ENCODE measurements at regions not wholly inside any gene's neighbourhood (a gene's known extent, or its start where the extent isn't known, plus 50 kb on each side); places are given as distances from the start of the nearest gene placed in this dataset.
"Not testable (repeated sequence)": the region's sequence is repeated elsewhere in the genome, so short reads cannot be mapped to it uniquely, and the experiment has no call there.

- DNase-seq: no peak
Observed at GRCh38 chr3:152671446-152672319, 163.2 kb upstream of the P2RY1 start.

GRCh38 chr3:152672320-152672649 lies 162.6 kb upstream of the P2RY1 start:
- DNase-seq: no peak

- DNase-seq: no peak
Observed at GRCh38 chr3:152676810-152677379, 158.0 kb upstream of the P2RY1 start.

DNA sequence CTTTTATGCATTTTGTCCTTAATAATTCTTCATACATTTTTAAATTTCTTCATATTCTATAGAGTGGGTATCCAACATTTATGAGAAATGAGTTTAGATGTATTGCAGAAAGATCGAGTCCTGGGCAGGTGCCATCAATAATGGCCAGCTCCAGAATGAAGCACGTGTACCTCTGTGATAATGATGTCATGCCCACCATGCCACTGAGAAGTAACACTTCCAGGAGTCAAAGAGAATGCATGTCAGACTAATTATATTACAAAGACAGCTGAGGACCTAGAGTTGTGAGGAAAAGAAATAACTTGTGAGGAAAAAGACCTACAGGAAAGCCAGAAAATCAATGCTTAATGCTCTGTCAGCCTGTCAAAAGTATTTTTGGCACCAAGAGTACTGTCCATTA lies 157.4 kb upstream of the P2RY1 start:
- DNase-seq: no peak

GRCh38 chr3:152682477-152682876 lies 152.5 kb upstream of the P2RY1 start:
- DNase-seq: no peak

DNA sequence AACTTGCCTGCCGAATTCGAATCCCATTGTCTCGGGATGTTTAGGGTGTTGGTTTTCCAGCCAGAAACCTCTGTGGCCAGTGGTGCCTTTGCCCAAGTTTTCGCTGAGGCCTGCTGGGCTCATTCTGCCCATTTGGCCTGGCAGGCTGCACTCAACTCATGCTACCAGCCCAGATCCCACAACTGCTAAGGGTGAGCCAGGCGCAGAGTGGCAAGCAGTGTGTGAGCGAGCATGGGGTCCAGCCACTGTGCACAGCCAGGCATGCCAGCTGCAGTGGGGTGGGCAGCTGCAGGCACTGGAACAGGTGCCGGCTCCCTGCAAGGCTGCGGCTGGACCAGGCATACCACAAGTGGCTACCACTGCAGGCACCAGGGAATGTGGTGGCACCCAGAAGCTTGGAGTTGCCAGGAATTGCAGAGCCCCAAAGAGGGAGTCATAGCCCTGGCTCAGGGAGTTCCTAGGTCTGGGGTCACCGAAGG lies 151.4 kb upstream of the P2RY1 start:
- DNase-seq: no peak

DNA sequence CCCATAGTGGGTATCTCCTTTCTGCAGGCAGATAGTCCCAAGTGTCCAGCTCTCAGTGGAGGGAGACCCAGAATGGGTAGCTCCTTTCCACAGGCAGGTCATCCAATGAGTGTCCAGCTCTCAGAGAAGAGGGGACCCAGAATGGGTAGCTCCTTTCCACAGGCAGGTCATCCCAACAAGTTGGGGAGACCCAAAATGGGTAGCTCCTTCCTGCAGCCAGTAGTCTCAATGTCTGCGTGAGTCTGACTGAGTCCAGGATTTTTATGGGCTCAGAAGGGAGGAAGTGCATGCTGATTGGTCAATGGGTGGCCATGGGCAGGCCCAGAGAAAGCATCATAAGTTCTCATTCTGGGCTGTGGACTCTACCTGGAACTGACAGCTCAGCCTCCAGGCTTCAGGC lies 150.7 kb upstream of the P2RY1 start:
- DNase-seq: no peak

- no peak for DNase-seq
Observed at GRCh38 chr3:152688313-152688712, 146.6 kb upstream of the P2RY1 start.

GRCh38 chr3:152692326-152692725 lies 142.6 kb upstream of the P2RY1 start:
- DNase-seq: not testable (repeated sequence)

- DNase-seq: not testable (repeated sequence)
Observed at GRCh38 chr3:152693521-152694250, 141.2 kb upstream of the P2RY1 start.

- DNase-seq: no peak
Observed at GRCh38 chr3:152695840-152696239, 139.1 kb upstream of the P2RY1 start.

DNA sequence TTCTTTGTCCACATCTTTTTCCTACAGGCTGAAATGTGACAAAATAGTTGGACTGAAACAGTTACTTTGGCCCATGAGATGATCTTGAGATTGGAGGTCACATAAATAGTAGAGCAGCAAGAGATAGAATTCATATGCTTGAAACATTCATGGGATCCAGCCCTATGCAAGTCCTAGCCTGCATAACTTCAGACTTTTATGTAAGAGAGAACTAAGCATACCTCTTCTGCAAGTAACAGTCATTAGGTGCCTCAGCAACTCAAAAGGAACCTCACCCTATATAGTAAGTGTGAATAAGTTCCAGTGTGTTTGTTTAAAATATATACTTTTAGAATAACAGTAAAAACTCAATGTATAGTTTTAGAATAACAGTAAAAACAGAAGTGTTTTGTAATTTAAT lies 138.0 kb upstream of the P2RY1 start:
- no peak for DNase-seq

GRCh38 chr3:152703245-152703890 lies 131.6 kb upstream of the P2RY1 start:
- DNase-seq: no peak

DNA sequence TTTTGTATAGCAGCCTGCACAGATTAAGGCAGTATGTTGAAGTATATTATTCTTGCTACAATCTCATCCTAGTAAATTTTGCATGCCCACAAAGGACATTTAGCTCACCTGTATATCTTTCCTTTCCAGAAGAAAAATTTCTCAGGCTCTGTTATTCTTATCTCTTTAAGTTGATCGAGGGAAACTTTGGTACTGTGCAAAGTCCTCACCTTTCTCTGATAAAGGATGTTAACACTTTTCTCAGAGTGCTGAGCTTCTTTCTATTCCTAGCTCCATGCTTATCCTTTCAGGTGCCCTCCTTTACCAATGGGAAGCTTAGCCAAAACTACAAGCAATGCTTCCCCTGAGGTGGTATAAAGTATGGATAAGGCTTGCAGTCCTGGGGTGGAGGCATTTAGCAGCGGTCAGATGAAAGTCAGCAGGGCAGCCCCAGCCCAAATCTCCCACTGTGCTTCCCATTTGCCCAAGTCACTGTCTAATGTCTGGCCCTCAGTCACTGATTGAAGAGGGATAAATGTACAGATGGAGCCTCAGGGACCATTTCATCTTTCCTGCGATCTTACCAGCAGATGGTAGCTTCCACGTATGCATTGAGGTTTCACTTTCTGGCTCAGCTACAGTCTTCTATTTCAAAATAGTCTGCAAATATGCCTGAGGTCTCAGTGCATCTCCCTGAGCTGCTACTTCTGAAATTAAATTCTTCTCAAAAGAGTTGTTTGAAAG lies 127.8 kb upstream of the P2RY1 start:
- DNase-seq: no peak

DNA sequence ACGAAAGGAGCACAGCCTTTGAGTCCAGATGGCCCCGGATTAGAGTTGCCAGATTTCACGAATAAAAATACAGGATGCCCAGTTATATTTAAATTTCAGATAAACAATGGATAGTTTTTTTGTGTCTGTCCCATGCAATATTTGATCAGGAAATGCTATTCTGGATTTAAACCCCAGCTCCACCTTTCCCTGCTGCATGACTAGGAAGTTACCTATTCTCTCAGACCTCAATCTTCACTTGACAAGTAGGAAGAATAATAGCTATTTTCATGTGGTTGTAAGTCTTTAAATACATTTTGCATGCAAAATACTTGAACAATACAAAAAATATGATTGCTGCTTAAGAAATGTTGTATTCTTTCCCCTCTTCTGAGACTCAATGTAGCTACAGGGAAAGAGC lies 125.3 kb upstream of the P2RY1 start:
- DNase-seq: no peak

GRCh38 chr3:152710549-152710948 lies 124.4 kb upstream of the P2RY1 start:
- no peak for DNase-seq

GRCh38 chr3:152713989-152714388 lies 120.9 kb upstream of the P2RY1 start:
- no peak for DNase-seq

- no peak for DNase-seq
Observed at GRCh38 chr3:152714507-152714906, 120.4 kb upstream of the P2RY1 start.

DNA sequence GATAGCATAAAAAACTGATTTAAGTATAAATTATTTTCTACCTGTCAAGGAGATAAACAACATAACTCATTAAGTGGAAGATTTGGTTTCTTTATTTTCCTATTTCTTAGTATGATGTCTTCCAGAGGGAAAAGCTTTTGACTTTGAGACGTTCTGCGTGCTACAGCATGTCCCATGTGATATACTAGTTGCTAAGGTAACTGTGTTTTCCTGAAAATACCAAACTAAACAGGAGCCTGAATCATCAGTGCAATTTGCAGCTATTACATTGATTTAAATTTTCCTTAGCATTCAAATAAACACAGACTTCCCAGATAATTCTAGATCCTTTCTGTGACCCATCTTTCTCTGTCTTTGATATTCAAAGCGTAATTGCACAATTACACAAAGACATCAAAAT lies 117.7 kb upstream of the P2RY1 start:
- no peak for DNase-seq

GRCh38 chr3:152718810-152719209 lies 116.1 kb upstream of the P2RY1 start:
- DNase-seq: no peak

DNA sequence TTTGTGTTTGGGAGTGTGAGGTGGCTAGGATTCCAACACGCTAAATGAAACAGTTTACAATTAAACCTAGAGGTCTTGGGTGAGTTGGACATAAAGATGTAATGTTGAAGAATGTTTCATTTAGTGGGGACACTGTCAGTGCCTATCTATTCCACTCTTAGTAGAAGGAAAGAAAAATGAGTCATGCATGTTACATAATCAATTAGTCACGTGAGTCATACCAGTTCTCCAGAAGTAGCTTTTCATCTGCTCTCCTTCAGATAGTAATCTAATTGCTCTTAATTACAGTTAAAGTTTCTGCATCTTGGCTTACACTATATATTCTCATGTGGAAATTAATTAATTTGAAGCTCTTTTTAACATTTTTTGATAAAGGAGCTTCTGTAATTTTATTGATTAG lies 115.7 kb upstream of the P2RY1 start:
- DNase-seq: peak; percentile 3 to 50

- DNase-seq: no peak
Observed at GRCh38 chr3:152720951-152721718, 113.8 kb upstream of the P2RY1 start.
